ENCODE measurements at regions not wholly inside any gene's neighbourhood (a gene's known extent, or its start where the extent isn't known, plus 50 kb on each side); places are given as distances from the start of the nearest gene placed in this dataset.

GRCh38 chr11:81866896-81867295 lies 866.8 kb downstream of the FAM181B start:
- Mint-ChIP-seq H3K4me3 (no peak overlapping the region), H3K36me3 (ENCODE audit: insufficient read depth in 1 of 3, low read depth in 3 of 3) (no peaks in the 10 kb centered on the region), H3K4me1 (no peaks in the 10 kb centered on the region), H3K27ac (no peak overlapping the region), H3K27me3 (ENCODE audit: low read depth) (no peaks in the 10 kb centered on the region), H3K9me3 (no peaks in the 10 kb centered on the region; a peak in 1 of 5 replicates)
- Histone ChIP-seq H3K23me2 (ENCODE audit: insufficient read length, low read depth, low read length, poor library complexity, severe bottlenecking) (no peaks in the 10 kb centered on the region), H3K27ac (ENCODE audit: insufficient read length, low read depth, low read length) (no peak overlapping the region), H3K27me3 (ENCODE audit: insufficient read depth, low read length) (no peaks in the 10 kb centered on the region), H4K91ac (ENCODE audit: insufficient read length, low read depth, low read length) (no peak overlapping the region), H2BK120ac (ENCODE audit: low read depth, low read length, poor library complexity, severe bottlenecking) (no peak overlapping the region), H2AK5ac (ENCODE audit: insufficient read length, low read length) (no peak overlapping the region), H4K8ac (replicated peaks; ENCODE audit: insufficient read length, low read depth, low read length) (no peak overlapping the region), H3K9me3 (ENCODE audit: control insufficient read depth, low read depth, low read length) (no peaks in the 10 kb centered on the region), H3K9ac (ENCODE audit: extremely low read depth, insufficient read length, low read length) (no peak overlapping the region), H2BK5ac (ENCODE audit: insufficient read length, low read length) (no peak overlapping the region), H3K79me1 (ENCODE audit: insufficient read depth, low read depth, low read length, poor library complexity, severe bottlenecking) (no peaks in the 10 kb centered on the region), H3K4me2 (ENCODE audit: insufficient read depth, insufficient read length, low read length) (no peak overlapping the region), H2BK15ac (ENCODE audit: low read depth, low read length) (no peak overlapping the region), H3K14ac (ENCODE audit: insufficient read depth, low read length) (no peak overlapping the region), H3K56ac (ENCODE audit: insufficient read length, low read depth, low read length) (no peak overlapping the region), H2BK12ac (ENCODE audit: insufficient read length, low read depth, low read length) (no peak overlapping the region), H3K79me2 (ENCODE audit: insufficient read depth, low read length) (no peaks in the 10 kb centered on the region), H3K23ac (ENCODE audit: insufficient read length, low read depth, low read length) (no peak overlapping the region), H3K4me1 (ENCODE audit: insufficient read depth, low read length) (no peaks in the 10 kb centered on the region), H3T11ph (ENCODE audit: low read length) (no peak overlapping the region), H2BK20ac (ENCODE audit: low read depth, low read length, poor library complexity, severe bottlenecking) (no peak overlapping the region), H2AFZ (ENCODE audit: low read length) (no peak overlapping the region), H4K20me1 (ENCODE audit: control insufficient read depth, insufficient read depth, insufficient read length) (no peaks in the 10 kb centered on the region), H3K4ac (ENCODE audit: low read depth, low read length) (no peak overlapping the region), H4K5ac (ENCODE audit: insufficient read length, low read depth, low read length) (no peak overlapping the region), H3K18ac (ENCODE audit: insufficient read length, low read depth, low read length) (no peak overlapping the region)
- WGBS (ENCODE audit: extremely low coverage, insufficient read length, low lambda C conversion rate), result no CpG with 5 or more reads among the region's 2 CpGs
- no peak for DNase-seq
- TF ChIP-seq, protein P1, sequence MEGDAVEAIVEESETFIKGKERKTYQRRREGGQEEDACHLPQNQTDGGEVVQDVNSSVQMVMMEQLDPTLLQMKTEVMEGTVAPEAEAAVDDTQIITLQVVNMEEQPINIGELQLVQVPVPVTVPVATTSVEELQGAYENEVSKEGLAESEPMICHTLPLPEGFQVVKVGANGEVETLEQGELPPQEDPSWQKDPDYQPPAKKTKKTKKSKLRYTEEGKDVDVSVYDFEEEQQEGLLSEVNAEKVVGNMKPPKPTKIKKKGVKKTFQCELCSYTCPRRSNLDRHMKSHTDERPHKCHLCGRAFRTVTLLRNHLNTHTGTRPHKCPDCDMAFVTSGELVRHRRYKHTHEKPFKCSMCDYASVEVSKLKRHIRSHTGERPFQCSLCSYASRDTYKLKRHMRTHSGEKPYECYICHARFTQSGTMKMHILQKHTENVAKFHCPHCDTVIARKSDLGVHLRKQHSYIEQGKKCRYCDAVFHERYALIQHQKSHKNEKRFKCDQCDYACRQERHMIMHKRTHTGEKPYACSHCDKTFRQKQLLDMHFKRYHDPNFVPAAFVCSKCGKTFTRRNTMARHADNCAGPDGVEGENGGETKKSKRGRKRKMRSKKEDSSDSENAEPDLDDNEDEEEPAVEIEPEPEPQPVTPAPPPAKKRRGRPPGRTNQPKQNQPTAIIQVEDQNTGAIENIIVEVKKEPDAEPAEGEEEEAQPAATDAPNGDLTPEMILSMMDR (conservative IDR thresholded peaks at IDR 0.05), result no peak

Measured in H9 (cell line).